ENCODE measurements at regions not wholly inside any gene's neighbourhood (a gene's known extent, or its start where the extent isn't known, plus 50 kb on each side); places are given as distances from the start of the nearest gene placed in this dataset.

GRCh38 chr10:10043083-10043482 lies 974.6 kb upstream of the CELF2 start:
- peak; percentile 24 for DNase-seq (ENCODE audit: low read depth)
- H3K4me3 ChIP-seq (replicated peaks; ENCODE audit: low read depth, low read length) = no peak overlapping the region
- TF ChIP-seq, protein P1, sequence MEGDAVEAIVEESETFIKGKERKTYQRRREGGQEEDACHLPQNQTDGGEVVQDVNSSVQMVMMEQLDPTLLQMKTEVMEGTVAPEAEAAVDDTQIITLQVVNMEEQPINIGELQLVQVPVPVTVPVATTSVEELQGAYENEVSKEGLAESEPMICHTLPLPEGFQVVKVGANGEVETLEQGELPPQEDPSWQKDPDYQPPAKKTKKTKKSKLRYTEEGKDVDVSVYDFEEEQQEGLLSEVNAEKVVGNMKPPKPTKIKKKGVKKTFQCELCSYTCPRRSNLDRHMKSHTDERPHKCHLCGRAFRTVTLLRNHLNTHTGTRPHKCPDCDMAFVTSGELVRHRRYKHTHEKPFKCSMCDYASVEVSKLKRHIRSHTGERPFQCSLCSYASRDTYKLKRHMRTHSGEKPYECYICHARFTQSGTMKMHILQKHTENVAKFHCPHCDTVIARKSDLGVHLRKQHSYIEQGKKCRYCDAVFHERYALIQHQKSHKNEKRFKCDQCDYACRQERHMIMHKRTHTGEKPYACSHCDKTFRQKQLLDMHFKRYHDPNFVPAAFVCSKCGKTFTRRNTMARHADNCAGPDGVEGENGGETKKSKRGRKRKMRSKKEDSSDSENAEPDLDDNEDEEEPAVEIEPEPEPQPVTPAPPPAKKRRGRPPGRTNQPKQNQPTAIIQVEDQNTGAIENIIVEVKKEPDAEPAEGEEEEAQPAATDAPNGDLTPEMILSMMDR (IDR thresholded peaks at IDR 0.05; ENCODE audit: low read length, missing control alignments) = no peak

- TF ChIP-seq, protein P1 (IDR thresholded peaks at IDR 0.05; ENCODE audit: low read length, missing control alignments) = no peak
- no peak for DNase-seq (ENCODE audit: low read depth)
- H3K4me3 ChIP-seq (replicated peaks; ENCODE audit: low read depth, low read length) = no peak overlapping the region
Measured at GRCh38 chr10:10044922-10045764, 972.5 kb upstream of the CELF2 start.

DNA sequence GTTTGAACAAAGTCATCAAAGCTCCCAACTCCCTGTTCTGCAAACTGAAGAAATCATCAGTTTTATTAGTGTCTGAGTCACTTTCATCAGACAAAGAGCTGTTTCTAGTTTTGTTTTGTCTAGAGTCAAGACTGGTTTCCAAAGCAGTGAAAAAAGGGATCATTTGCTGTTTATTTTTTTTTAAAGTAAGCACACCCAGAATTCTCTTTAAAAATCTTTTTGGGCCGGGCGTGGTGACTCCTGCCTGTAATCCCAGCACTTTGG lies 972.0 kb upstream of the CELF2 start:
- no peak for DNase-seq (ENCODE audit: low read depth)
- H3K4me3 ChIP-seq (replicated peaks; ENCODE audit: low read depth, low read length) = no peak overlapping the region
- TF ChIP-seq, protein P1 (IDR thresholded peaks at IDR 0.05; ENCODE audit: low read length, missing control alignments) = no peak

DNA sequence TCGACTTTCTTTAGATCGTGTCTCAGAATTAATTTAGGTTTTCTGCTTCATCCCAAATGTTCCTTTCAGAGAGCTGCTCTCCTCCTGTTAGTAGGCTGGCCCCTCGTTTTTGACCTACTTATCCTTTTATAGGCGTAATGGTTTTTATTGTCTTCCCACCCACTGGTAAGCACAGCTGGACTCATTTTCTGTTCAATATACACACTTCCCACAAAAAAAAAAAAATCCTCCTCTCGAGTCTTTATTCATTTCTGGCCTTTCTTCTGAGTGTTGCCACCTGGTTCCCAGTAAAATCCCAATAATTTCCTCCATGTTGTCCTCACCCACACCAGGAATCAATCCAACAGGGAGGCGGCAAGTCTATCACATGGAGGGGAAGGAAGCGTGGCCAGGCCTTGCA lies 970.2 kb upstream of the CELF2 start:
- DNase-seq (ENCODE audit: low read depth) = no peak
- TF ChIP-seq, protein P1 (IDR thresholded peaks at IDR 0.05; ENCODE audit: low read length, missing control alignments) = no peak

DNA sequence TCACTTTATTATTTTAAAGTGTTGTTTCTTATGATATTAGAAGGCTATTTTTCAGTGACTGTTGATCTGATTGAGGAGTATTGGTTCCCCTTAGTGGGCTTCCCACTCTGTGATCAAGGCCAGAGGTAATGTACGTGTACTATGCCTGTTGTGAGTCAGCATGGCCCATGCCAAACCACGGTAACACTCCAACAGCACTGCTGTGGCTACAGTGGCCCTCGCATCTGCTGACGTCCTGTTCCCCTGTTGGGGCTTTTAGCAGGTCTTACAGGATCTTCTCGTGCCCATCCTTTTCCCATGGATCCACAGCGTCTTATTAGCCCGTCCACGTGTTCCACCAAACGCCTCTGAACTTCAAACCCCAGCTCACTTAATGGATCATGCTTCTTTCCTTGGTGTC lies 964.6 kb upstream of the CELF2 start:
- DNase-seq (ENCODE audit: low read depth) = no peak
- no peak overlapping the region for H3K4me3 ChIP-seq (replicated peaks; ENCODE audit: low read depth, low read length)
- TF ChIP-seq, protein P1 (IDR thresholded peaks at IDR 0.05; ENCODE audit: low read length, missing control alignments) = no peak

More for the DNA sequence above, 970.2 kb upstream of the CELF2 start:
- no peak overlapping the region for H3K4me3 ChIP-seq (replicated peaks; ENCODE audit: low read depth, low read length)

GRCh38 chr10:10054466-10054865 lies 963.2 kb upstream of the CELF2 start:
- DNase-seq (ENCODE audit: low read depth) = no peak
- TF ChIP-seq, protein P1 (IDR thresholded peaks at IDR 0.05; ENCODE audit: low read length, missing control alignments) = no peak
- H3K4me3 ChIP-seq (replicated peaks; ENCODE audit: low read depth, low read length) = no peak overlapping the region
